ENCODE measurements at regions not wholly inside any gene's neighbourhood (a gene's known extent, or its start where the extent isn't known, plus 50 kb on each side); places are given as distances from the start of the nearest gene placed in this dataset.

DNA sequence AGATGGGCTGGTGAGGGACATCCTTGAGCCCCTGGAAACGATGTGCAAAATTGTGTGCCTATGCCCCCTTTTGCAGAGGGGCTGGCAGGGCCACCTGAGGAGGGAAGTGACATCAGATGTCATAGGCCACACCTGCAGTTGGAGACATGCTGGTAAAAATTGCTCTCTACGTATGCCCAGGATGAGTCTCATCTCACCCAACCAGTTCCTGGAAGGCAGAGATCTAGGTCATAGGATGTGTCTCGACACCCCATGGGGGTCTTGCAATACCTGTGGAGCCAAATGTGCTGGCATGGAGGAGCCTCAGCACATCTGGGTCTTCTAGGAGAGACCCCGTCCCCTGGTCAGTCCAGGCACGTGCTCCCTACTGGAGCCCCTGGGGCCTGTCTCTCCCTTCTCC lies 96.5 kb upstream of the TLE3 start:
- H3K27me3 ChIP-seq (ENCODE audit: insufficient read depth, low read depth, severe bottlenecking) = no peaks in the 10 kb centered on the region
- no peak overlapping the region for H3K4me3 ChIP-seq (ENCODE audit: low read depth, low read length)
- H3K9me3 ChIP-seq (ENCODE audit: severe bottlenecking) = peaks cover 19% of the 10 kb centered on the region
- no peaks in the 10 kb centered on the region for H3K36me3 ChIP-seq
- H3K27ac ChIP-seq = no peak overlapping the region
- TF ChIP-seq, protein P1, sequence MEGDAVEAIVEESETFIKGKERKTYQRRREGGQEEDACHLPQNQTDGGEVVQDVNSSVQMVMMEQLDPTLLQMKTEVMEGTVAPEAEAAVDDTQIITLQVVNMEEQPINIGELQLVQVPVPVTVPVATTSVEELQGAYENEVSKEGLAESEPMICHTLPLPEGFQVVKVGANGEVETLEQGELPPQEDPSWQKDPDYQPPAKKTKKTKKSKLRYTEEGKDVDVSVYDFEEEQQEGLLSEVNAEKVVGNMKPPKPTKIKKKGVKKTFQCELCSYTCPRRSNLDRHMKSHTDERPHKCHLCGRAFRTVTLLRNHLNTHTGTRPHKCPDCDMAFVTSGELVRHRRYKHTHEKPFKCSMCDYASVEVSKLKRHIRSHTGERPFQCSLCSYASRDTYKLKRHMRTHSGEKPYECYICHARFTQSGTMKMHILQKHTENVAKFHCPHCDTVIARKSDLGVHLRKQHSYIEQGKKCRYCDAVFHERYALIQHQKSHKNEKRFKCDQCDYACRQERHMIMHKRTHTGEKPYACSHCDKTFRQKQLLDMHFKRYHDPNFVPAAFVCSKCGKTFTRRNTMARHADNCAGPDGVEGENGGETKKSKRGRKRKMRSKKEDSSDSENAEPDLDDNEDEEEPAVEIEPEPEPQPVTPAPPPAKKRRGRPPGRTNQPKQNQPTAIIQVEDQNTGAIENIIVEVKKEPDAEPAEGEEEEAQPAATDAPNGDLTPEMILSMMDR (IDR thresholded peaks at IDR 0.05; ENCODE audit: low read depth, low read length) = no peak
- DNase-seq = no peak

DNA sequence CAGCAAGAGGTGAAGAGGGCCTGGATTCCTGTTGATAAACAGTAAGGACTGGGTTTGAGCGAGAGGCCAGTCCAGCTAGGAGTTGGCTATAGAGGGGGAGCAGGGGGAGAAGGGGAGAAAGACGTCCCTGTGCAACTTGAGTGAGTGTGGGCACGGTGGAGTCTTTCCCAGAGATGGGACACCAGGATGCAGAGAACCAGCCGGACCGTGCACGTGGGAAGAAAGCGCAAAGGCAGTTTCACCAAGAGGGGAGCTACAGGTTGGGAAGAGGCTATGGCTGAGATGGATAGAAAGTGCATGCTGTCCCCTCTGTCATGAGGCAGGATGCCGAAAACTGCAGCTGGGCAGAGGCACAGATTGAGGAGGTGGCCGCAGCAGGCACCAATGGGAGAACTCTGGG lies 96.0 kb upstream of the TLE3 start:
- Histone ChIP-seq H3K27me3 (ENCODE audit: insufficient read depth, low read depth, severe bottlenecking) (no peaks in the 10 kb centered on the region), H3K27ac (no peak overlapping the region), H3K4me3 (ENCODE audit: low read depth, low read length) (no peak overlapping the region), H3K9me3 (ENCODE audit: severe bottlenecking) (peaks cover 19% of the 10 kb centered on the region), H3K36me3 (no peaks in the 10 kb centered on the region)
- TF ChIP-seq, protein P1 (IDR thresholded peaks at IDR 0.05; ENCODE audit: low read depth, low read length) = no peak
- DNase-seq = no peak

DNA sequence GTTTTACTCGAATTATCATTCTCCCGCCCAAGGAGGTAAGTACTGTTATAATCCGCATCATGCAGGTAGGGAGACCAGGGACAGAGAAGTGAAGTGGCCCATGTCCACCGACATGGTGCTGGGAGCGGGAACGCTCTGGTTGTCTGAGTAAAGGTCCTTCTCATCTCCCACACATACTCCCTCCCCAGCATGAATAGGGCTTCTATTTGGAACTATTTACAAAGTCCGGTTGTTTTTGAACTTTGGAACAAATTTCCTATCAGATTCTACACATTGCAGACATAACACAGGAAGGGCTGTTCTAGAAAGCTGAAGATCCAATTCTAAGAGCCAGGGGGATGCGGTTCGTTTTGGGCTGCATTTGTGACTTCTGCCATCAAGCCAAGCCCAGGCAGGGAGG lies 94.8 kb upstream of the TLE3 start:
- TF ChIP-seq, protein P1 (IDR thresholded peaks at IDR 0.05; ENCODE audit: low read depth, low read length) = no peak
- H3K27me3 ChIP-seq (ENCODE audit: insufficient read depth, low read depth, severe bottlenecking) = no peaks in the 10 kb centered on the region
- H3K4me3 ChIP-seq (ENCODE audit: low read depth, low read length) = no peak overlapping the region

DNA sequence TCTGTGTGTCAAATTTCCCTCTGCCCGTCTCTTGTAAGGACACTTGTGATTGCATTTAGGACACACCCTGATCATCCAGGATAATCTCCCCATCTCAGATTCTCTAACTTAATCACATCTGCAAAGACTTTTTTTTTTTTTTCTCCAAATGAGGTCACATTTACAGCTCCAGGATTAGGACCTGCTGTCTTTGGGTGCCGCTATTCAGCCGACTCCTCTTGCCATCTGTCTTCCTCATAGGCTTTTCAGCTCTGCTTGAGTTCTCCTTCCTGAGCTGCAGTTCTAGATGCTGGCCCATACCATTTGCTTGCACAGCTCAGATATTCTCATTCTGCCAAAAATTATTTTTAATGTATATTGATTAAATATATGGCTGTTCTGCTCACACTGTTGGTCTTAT lies 94.3 kb upstream of the TLE3 start:
- peak; percentile 76 for DNase-seq
- no peak overlapping the region for H3K4me3 ChIP-seq (ENCODE audit: low read depth, low read length)
- no peaks in the 10 kb centered on the region for H3K27me3 ChIP-seq (ENCODE audit: insufficient read depth, low read depth, severe bottlenecking)
- H3K36me3 ChIP-seq = no peaks in the 10 kb centered on the region
- H3K9me3 ChIP-seq (ENCODE audit: severe bottlenecking) = peaks cover 19% of the 10 kb centered on the region
- TF ChIP-seq, protein P1 (IDR thresholded peaks at IDR 0.05; ENCODE audit: low read depth, low read length) = no peak
- H3K27ac ChIP-seq = peak overlapping the region; percentile 21; the same call in 1 of the 2 replicates

More for the DNA sequence above, 94.8 kb upstream of the TLE3 start:
- peak overlapping the region; percentile 21; the same call in 1 of the 2 replicates for H3K27ac ChIP-seq
- H3K9me3 ChIP-seq (ENCODE audit: severe bottlenecking) = peaks cover 19% of the 10 kb centered on the region
- H3K36me3 ChIP-seq = no peaks in the 10 kb centered on the region
- no peak for DNase-seq

DNA sequence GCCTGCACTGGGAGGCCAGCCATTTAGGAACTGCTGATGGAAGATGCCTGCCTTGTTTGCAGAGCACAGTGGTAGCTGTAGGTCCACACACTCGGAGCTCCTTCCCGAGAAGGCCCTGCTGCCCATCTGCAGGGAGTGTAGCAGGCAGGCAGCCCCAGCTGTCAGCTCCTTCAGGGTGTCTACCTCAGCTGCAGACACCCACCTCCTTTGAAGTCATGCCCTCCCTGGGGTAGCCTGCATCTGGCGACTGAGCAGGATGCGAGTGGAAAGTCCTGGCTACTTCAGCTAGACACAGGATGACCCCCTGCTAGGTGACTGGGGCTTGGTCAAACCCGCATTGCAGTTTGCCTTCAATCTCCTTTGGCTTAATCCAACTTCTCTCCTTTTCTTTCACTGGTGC lies 93.2 kb upstream of the TLE3 start:
- Histone ChIP-seq H3K27ac (no peak overlapping the region), H3K27me3 (ENCODE audit: insufficient read depth, low read depth, severe bottlenecking) (no peaks in the 10 kb centered on the region), H3K9me3 (ENCODE audit: severe bottlenecking) (peaks cover 19% of the 10 kb centered on the region), H3K36me3 (no peaks in the 10 kb centered on the region), H3K4me3 (ENCODE audit: low read depth, low read length) (no peak overlapping the region)
- TF ChIP-seq, protein P1 (IDR thresholded peaks at IDR 0.05; ENCODE audit: low read depth, low read length) = no peak
- DNase-seq = no peak

Measured in WERI-Rb-1 (cell line).